ENCODE measurements at regions not wholly inside any gene's neighbourhood (a gene's known extent, or its start where the extent isn't known, plus 50 kb on each side); places are given as distances from the start of the nearest gene placed in this dataset.

- no peak for TF ChIP-seq CTCF (conservative IDR thresholded peaks at IDR 0.05; ENCODE audit: low read depth, low read length)
- TF ChIP-seq EZH2 (IDR thresholded peaks at IDR 0.05; ENCODE audit: borderline replicate concordance, low read depth, low read length, poor library complexity, severe bottlenecking), result no peak
Measured at GRCh38 chr4:3873408-3874027, 107.3 kb downstream of the ADRA2C start.

Measured in A673 (cell line).